ENCODE measurements at regions not wholly inside any gene's neighbourhood (a gene's known extent, or its start where the extent isn't known, plus 50 kb on each side); places are given as distances from the start of the nearest gene placed in this dataset.

- no peaks in the 10 kb centered on the region for H3K79me2 ChIP-seq
Observed at GRCh38 chr13:84994582-84994981, 804.6 kb downstream of the SLITRK6 start.

DNA sequence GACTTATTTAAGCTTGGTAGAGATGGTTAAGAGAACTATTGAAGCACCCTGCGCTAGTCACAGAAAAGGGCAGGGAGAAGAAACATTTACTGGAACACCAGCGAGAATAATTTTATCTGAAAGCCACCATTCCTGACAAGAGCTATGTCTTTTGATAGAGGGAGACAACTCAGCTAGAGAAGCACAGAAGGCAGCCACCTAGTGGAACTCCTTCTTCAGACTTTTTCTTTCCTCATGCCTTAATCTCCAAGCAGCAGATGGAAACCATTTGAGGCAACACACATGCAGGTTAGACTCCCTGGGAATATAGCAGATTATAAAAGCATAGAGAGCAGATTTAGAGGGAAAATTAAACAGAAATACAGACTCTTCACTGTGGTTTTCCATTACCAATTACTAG lies 813.4 kb downstream of the SLITRK6 start:
- H3K4me1 ChIP-seq (ENCODE audit: insufficient read depth), result no peaks in the 10 kb centered on the region
- H3K79me2 ChIP-seq, result no peaks in the 10 kb centered on the region
- TF ChIP-seq EZH2phosphoT487 (IDR thresholded peaks at IDR 0.05; ENCODE audit: low read depth, severe bottlenecking, unreplicated experiment) (no peak), EZH2 (IDR thresholded peaks at IDR 0.05; ENCODE audit: borderline replicate concordance) (no peak)
- TF ChIP-seq, protein P1, sequence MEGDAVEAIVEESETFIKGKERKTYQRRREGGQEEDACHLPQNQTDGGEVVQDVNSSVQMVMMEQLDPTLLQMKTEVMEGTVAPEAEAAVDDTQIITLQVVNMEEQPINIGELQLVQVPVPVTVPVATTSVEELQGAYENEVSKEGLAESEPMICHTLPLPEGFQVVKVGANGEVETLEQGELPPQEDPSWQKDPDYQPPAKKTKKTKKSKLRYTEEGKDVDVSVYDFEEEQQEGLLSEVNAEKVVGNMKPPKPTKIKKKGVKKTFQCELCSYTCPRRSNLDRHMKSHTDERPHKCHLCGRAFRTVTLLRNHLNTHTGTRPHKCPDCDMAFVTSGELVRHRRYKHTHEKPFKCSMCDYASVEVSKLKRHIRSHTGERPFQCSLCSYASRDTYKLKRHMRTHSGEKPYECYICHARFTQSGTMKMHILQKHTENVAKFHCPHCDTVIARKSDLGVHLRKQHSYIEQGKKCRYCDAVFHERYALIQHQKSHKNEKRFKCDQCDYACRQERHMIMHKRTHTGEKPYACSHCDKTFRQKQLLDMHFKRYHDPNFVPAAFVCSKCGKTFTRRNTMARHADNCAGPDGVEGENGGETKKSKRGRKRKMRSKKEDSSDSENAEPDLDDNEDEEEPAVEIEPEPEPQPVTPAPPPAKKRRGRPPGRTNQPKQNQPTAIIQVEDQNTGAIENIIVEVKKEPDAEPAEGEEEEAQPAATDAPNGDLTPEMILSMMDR (IDR thresholded peaks at IDR 0.05; ENCODE audit: poor library complexity), result no peak
- H2AFZ ChIP-seq, result no peak overlapping the region
- no peaks in the 10 kb centered on the region for H3K27me3 ChIP-seq
- no peaks in the 10 kb centered on the region for H3K9me3 ChIP-seq (ENCODE audit: low read depth)
- H3K36me3 ChIP-seq (replicated peaks; ENCODE audit: insufficient read depth, low read depth), result no peaks in the 10 kb centered on the region
- DNase-seq (ENCODE audit: low spot score), result no peak
- WGBS (ENCODE audit: low lambda C conversion rate, missing lambda C conversion rate), result 90% methylated on average over 2 of the region's 2 CpGs
- no peaks in the 10 kb centered on the region for H4K20me1 ChIP-seq (ENCODE audit: insufficient read depth, poor library complexity, severe bottlenecking)
- H3K27ac ChIP-seq, result no peak overlapping the region
- H3K4me3 ChIP-seq, result no peak overlapping the region
- no peak overlapping the region for H3K4me2 ChIP-seq
- no peaks in the 10 kb centered on the region for H3K9me2 ChIP-seq (replicated peaks; ENCODE audit: insufficient read depth)

More at GRCh38 chr13:84994582-84994981, 804.6 kb downstream of the SLITRK6 start:
- DNase-seq (ENCODE audit: low spot score), result peak; percentile 41
- Histone ChIP-seq H4K20me1 (ENCODE audit: insufficient read depth, poor library complexity, severe bottlenecking) (no peaks in the 10 kb centered on the region), H2AFZ (no peak overlapping the region), H3K9me3 (ENCODE audit: low read depth) (no peaks in the 10 kb centered on the region), H3K27ac (no peak overlapping the region), H3K4me1 (ENCODE audit: insufficient read depth) (no peaks in the 10 kb centered on the region), H3K4me3 (no peak overlapping the region), H3K36me3 (replicated peaks; ENCODE audit: insufficient read depth, low read depth) (no peaks in the 10 kb centered on the region), H3K27me3 (no peaks in the 10 kb centered on the region), H3K9me2 (replicated peaks; ENCODE audit: insufficient read depth) (no peaks in the 10 kb centered on the region), H3K4me2 (no peak overlapping the region)
- TF ChIP-seq, protein P1 (IDR thresholded peaks at IDR 0.05; ENCODE audit: poor library complexity), result no peak
- no peak for TF ChIP-seq EZH2 (IDR thresholded peaks at IDR 0.05; ENCODE audit: borderline replicate concordance)
- TF ChIP-seq EZH2phosphoT487 (IDR thresholded peaks at IDR 0.05; ENCODE audit: low read depth, severe bottlenecking, unreplicated experiment), result no peak

DNA sequence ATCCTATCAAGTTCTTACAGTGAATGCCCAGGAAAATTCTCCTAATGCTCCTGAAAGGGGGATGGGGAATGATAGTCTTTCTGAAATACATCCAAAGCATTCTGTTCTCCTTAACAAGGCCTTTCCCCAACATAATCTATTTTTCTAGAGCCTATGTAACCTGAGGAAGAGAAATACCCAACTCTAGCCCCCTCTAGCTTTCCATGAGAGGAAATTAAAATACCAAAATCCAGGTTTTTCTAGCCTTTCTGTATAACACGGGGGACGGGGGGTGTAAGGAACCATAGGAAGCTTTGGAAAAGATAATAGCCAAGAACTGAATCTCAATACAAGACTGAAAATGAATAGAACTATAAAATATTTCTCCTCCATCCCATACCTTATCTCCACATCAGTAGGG lies 815.9 kb downstream of the SLITRK6 start:
- TF ChIP-seq EZH2phosphoT487 (IDR thresholded peaks at IDR 0.05; ENCODE audit: low read depth, severe bottlenecking, unreplicated experiment) (no peak), EZH2 (IDR thresholded peaks at IDR 0.05; ENCODE audit: borderline replicate concordance) (no peak)
- TF ChIP-seq, protein P1 (IDR thresholded peaks at IDR 0.05; ENCODE audit: poor library complexity), result no peak
- H3K4me1 ChIP-seq (ENCODE audit: insufficient read depth), result no peaks in the 10 kb centered on the region
- no peak overlapping the region for H3K27ac ChIP-seq
- no peak for DNase-seq (ENCODE audit: low spot score)
- no peak overlapping the region for H2AFZ ChIP-seq
- H3K36me3 ChIP-seq (replicated peaks; ENCODE audit: insufficient read depth, low read depth), result no peaks in the 10 kb centered on the region
- no peaks in the 10 kb centered on the region for H3K27me3 ChIP-seq
- H3K4me2 ChIP-seq, result no peak overlapping the region
- H3K9me3 ChIP-seq (ENCODE audit: low read depth), result no peaks in the 10 kb centered on the region
- no peaks in the 10 kb centered on the region for H4K20me1 ChIP-seq (ENCODE audit: insufficient read depth, poor library complexity, severe bottlenecking)
- 88% methylated on average over 2 of the region's 2 CpGs for WGBS (ENCODE audit: low lambda C conversion rate, missing lambda C conversion rate)
- no peak overlapping the region for H3K4me3 ChIP-seq
- H3K79me2 ChIP-seq, result no peaks in the 10 kb centered on the region
- no peaks in the 10 kb centered on the region for H3K9me2 ChIP-seq (replicated peaks; ENCODE audit: insufficient read depth)

- no peaks in the 10 kb centered on the region for H3K27me3 ChIP-seq
- H3K27ac ChIP-seq, result no peak overlapping the region
- no peaks in the 10 kb centered on the region for H3K79me2 ChIP-seq
- TF ChIP-seq, protein P1 (IDR thresholded peaks at IDR 0.05; ENCODE audit: poor library complexity), result no peak
- TF ChIP-seq EZH2 (IDR thresholded peaks at IDR 0.05; ENCODE audit: borderline replicate concordance) (no peak), EZH2phosphoT487 (IDR thresholded peaks at IDR 0.05; ENCODE audit: low read depth, severe bottlenecking, unreplicated experiment) (no peak)
- H3K9me2 ChIP-seq (replicated peaks; ENCODE audit: insufficient read depth), result no peaks in the 10 kb centered on the region
- no peak overlapping the region for H3K4me2 ChIP-seq
- no peak overlapping the region for H3K4me3 ChIP-seq
- no peak for DNase-seq (ENCODE audit: low spot score)
- H4K20me1 ChIP-seq (ENCODE audit: insufficient read depth, poor library complexity, severe bottlenecking), result no peaks in the 10 kb centered on the region
- H2AFZ ChIP-seq, result no peak overlapping the region
- H3K36me3 ChIP-seq (replicated peaks; ENCODE audit: insufficient read depth, low read depth), result no peaks in the 10 kb centered on the region
- no peaks in the 10 kb centered on the region for H3K4me1 ChIP-seq (ENCODE audit: insufficient read depth)
- no peaks in the 10 kb centered on the region for H3K9me3 ChIP-seq (ENCODE audit: low read depth)
- 43% methylated on average over 2 of the region's 2 CpGs for WGBS (ENCODE audit: low lambda C conversion rate, missing lambda C conversion rate)
Observed at GRCh38 chr13:84980571-84980970, 818.6 kb downstream of the SLITRK6 start.
